OCI-LY1 (cell line): ENCODE measurements at regions not wholly inside any gene's neighbourhood (a gene's known extent, or its start where the extent isn't known, plus 50 kb on each side); places are given as distances from the start of the nearest gene placed in this dataset.

Source experiments
- H2AFZ ChIP-seq: fragments of 200-600 bp; sonication (generic), shearing (Covaris generic); 2 replicates; pipeline ENCODE4 v1.6.0; 2014; ENCODE audit warnings: antibody characterized with exemption, mild to moderate bottlenecking, low read length
- H3F3A ChIP-seq: fragments of 200-600 bp; sonication (generic), shearing (Covaris generic); 2 replicates; pipeline ENCODE4 v1.6.0; 2014; ENCODE audit warnings: mild to moderate bottlenecking, antibody characterized with exemption, low read length, moderate library complexity; ENCODE audit not compliant: insufficient read depth
- H3K27ac ChIP-seq: fragments of 200-600 bp; sonication (generic); 2 replicates; pipeline ENCODE4 v1.5.1; 2014; ENCODE audit warnings: low read length, mixed run types, mild to moderate bottlenecking, low read depth; ENCODE audit not compliant: poor library complexity, severe bottlenecking
- H3K27me3 ChIP-seq: fragments of 200-600 bp; sonication (generic); 2 replicates; pipeline ENCODE4 v1.6.0; 2014; ENCODE audit warnings: antibody characterized with exemption, mild to moderate bottlenecking, low read length, moderate library complexity; ENCODE audit not compliant: insufficient read depth
- H3K36me3 ChIP-seq: fragments of 200-600 bp; sonication (generic); 2 replicates; pipeline ENCODE4 v1.6.1; 2014; ENCODE audit warnings: mild to moderate bottlenecking, antibody characterized with exemption, low read length, moderate library complexity, mixed read lengths; ENCODE audit not compliant: insufficient read depth
- H3K4me1 ChIP-seq: fragments of 200-600 bp; sonication (generic); 2 replicates; pipeline ENCODE4 v1.5.1; 2014; ENCODE audit warnings: mild to moderate bottlenecking, low read length, moderate library complexity; ENCODE audit not compliant: insufficient read depth, severe bottlenecking
- H3K4me2 ChIP-seq: fragments of 200-600 bp; sonication (generic), shearing (Covaris generic); 2 replicates; pipeline ENCODE4 v1.6.1; 2014; ENCODE audit warnings: low read length
- H3K4me3 ChIP-seq: fragments of 200-600 bp; sonication (generic); 2 replicates; pipeline ENCODE4 v1.5.1; 2014; ENCODE audit warnings: low read length, low read depth, mild to moderate bottlenecking, mixed read lengths; ENCODE audit not compliant: poor library complexity, severe bottlenecking
- H3K79me2 ChIP-seq: fragments of 200-600 bp; shearing (Covaris generic); 2 replicates; pipeline ENCODE4 v1.6.1; 2016; ENCODE audit warnings: mixed run types, low read length, mixed read lengths; ENCODE audit not compliant: insufficient read depth
- H3K9ac ChIP-seq: fragments of 200-600 bp; sonication (generic), shearing (Covaris generic); 2 replicates; pipeline ENCODE4 v1.6.1; 2014; ENCODE audit warnings: mild to moderate bottlenecking, low read length, mixed read lengths
- H3K9me2 ChIP-seq: fragments of 200-600 bp; sonication (generic), shearing (Covaris generic); 2 replicates; pipeline ENCODE4 v1.6.1; 2014; ENCODE audit warnings: low read depth, mild to moderate bottlenecking, low read length, mixed read lengths
- H3K9me3 ChIP-seq: fragments of 200-600 bp; shearing (Covaris generic); 2 replicates; pipeline ENCODE4 v1.6.1; 2014; ENCODE audit warnings: low read length, mixed read lengths
- H4K20me1 ChIP-seq: fragments of 200-600 bp; sonication (generic), shearing (Covaris generic); 2 replicates; pipeline ENCODE4 v1.6.0; 2016; ENCODE audit warnings: mild to moderate bottlenecking, low read length; ENCODE audit not compliant: insufficient read depth
- EZH2 ChIP-seq: fragments of 200-600 bp; sonication (generic), shearing (Covaris generic); IDR thresholded peaks from 2 replicates; pipeline ENCODE4 v1.8.0; 2017; ENCODE audit warnings: borderline replicate concordance, mixed run types, mild to moderate bottlenecking, antibody characterized with exemption, low read length, moderate library complexity, mixed read lengths
- TF ChIP-seq, protein P1 (sequence below): fragments of 200-600 bp; sonication (generic), shearing (Covaris generic); IDR thresholded peaks from 2 replicates; pipeline ENCODE4 v1.5.1; 2017; ENCODE audit warnings: mild to moderate bottlenecking, antibody characterized with exemption, low read length, moderate library complexity, mixed read lengths

DNA sequence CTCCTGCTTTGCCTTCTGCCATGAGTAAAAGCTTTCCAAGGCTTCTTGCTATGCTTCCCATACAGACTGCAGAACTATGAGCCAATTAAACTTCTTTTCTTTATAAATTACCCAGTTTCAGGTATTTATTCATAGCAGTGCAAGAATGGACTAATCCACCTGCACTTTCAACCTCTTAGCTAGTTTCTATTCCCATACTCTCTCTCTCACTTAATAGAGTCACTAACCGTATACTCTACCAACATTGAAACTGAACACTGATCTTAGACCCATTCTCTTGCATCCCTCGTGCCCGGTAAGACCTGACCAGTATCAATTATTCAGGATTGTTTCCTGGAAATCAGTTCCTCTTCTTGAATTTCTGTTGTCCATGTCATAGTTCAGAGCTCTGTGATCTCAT lies 92.7 kb upstream of the TMC3 start:
- Histone ChIP-seq H3K9me2 (no peaks in the 10 kb centered on the region), H3K4me1 (no peaks in the 10 kb centered on the region), H3F3A (no peaks in the 10 kb centered on the region), H3K36me3 (no peaks in the 10 kb centered on the region), H4K20me1 (no peaks in the 10 kb centered on the region), H3K27me3 (no peaks in the 10 kb centered on the region), H3K4me3 (no peak overlapping the region), H3K27ac (no peak overlapping the region), H3K79me2 (no peaks in the 10 kb centered on the region), H3K4me2 (no peak overlapping the region), H3K9ac (no peak overlapping the region), H3K9me3 (no peaks in the 10 kb centered on the region), H2AFZ (no peak overlapping the region)
- TF ChIP-seq, protein P1, sequence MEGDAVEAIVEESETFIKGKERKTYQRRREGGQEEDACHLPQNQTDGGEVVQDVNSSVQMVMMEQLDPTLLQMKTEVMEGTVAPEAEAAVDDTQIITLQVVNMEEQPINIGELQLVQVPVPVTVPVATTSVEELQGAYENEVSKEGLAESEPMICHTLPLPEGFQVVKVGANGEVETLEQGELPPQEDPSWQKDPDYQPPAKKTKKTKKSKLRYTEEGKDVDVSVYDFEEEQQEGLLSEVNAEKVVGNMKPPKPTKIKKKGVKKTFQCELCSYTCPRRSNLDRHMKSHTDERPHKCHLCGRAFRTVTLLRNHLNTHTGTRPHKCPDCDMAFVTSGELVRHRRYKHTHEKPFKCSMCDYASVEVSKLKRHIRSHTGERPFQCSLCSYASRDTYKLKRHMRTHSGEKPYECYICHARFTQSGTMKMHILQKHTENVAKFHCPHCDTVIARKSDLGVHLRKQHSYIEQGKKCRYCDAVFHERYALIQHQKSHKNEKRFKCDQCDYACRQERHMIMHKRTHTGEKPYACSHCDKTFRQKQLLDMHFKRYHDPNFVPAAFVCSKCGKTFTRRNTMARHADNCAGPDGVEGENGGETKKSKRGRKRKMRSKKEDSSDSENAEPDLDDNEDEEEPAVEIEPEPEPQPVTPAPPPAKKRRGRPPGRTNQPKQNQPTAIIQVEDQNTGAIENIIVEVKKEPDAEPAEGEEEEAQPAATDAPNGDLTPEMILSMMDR, result no peak
- no peak for TF ChIP-seq EZH2

DNA sequence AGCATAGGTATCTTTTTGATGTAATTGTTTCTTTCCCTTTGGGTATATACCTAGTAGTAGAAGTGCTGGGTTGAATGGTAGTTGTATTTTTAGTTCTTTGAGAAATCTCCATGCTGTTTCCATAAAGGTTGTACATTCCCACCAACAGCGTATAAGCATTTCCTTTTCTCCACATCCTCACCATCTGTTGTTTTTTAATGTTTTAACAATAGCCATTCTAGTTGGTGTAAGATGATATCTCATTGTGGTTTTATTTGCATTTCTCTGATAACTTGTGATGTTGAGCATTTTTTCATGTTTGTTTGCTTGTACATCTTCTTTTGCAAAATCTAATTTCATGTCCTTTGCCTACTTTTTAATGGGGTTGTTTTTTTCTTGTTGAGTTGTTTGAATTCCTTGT lies 80.0 kb upstream of the TMC3 start:
- Histone ChIP-seq H3K27me3 (no peaks in the 10 kb centered on the region), H4K20me1 (no peaks in the 10 kb centered on the region), H3K27ac (no peak overlapping the region), H3K36me3 (no peaks in the 10 kb centered on the region), H3K4me1 (no peaks in the 10 kb centered on the region), H2AFZ (no peak overlapping the region), H3K4me2 (no peak overlapping the region), H3K79me2 (no peaks in the 10 kb centered on the region), H3K9ac (no peak overlapping the region), H3K4me3 (no peak overlapping the region), H3K9me2 (no peaks in the 10 kb centered on the region), H3K9me3 (0 out of 2 replicates have a peak, but pooled peaks cover 2% of the 10 kb centered on the region), H3F3A (no peaks in the 10 kb centered on the region)
- no peak for TF ChIP-seq EZH2
- TF ChIP-seq, protein P1, result no peak

DNA sequence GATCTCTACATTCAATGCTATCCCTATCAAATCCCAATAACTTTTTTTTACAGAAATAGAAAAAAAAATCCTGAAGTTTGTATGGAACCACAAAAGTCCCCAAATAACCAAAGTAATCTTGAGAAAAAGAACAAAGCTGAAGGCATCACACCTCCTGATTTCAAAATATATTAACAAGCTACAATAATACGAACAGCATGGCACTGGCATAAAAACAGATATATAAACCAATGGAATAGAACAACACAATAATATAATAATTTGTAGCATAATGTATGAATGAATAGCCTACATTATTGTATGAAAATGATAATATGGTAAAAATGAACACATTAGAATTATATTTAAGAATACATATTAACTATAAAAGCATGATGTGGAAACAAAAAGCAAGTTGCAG lies 76.7 kb upstream of the TMC3 start:
- no peaks in the 10 kb centered on the region for H3K4me1 ChIP-seq
- no peaks in the 10 kb centered on the region for H3K27me3 ChIP-seq
- H3K9me3 ChIP-seq, result 0 out of 2 replicates have a peak, but pooled peaks cover 2% of the 10 kb centered on the region
- no peaks in the 10 kb centered on the region for H3F3A ChIP-seq
- no peak overlapping the region for H2AFZ ChIP-seq
- no peaks in the 10 kb centered on the region for H4K20me1 ChIP-seq
- H3K9ac ChIP-seq, result no peak overlapping the region
- H3K79me2 ChIP-seq, result no peaks in the 10 kb centered on the region
- H3K27ac ChIP-seq, result no peak overlapping the region
- TF ChIP-seq, protein P1, result no peak
- TF ChIP-seq EZH2, result no peak
- no peaks in the 10 kb centered on the region for H3K36me3 ChIP-seq
- no peak overlapping the region for H3K4me3 ChIP-seq
- H3K4me2 ChIP-seq, result no peak overlapping the region
- no peaks in the 10 kb centered on the region for H3K9me2 ChIP-seq
